GM19025 (cell line): ENCODE measurements at regions not wholly inside any gene's neighbourhood (a gene's known extent, or its start where the extent isn't known, plus 50 kb on each side); places are given as distances from the start of the nearest gene placed in this dataset.

Source experiments
- ATAC-seq: cut with Tn5 transposase; IDR thresholded peaks from one replicate; pipeline ENCODE4 v1.9.1; 2021; ENCODE audit warnings: mild to moderate bottlenecking, low read depth, moderate library complexity; ENCODE audit not compliant: unreplicated experiment

DNA sequence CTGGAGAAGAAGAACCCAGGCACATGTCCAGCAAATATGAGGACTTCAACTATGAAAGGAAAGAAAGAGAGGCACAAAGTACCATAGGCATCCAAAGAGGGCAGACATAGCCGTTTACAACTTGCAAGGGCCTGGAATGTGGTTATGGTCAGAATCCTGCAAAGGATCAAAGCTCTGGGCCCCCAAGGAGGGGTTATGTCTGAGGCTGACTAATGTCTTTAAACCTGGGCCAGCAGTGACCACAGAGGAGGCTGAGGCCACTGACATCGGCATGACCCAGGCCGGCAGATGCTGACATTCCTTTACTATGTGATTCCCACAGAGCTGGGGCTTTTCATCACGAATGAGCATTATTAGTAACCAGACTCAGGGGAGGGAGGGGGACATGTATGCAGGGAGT is 861.1 kb downstream of the DHX35 start:
- no peak for ATAC-seq

- no peak for ATAC-seq
Measured at GRCh38 chr20:39822667-39823066, 860.5 kb downstream of the DHX35 start.

- peak; percentile 49 for ATAC-seq
Measured at GRCh38 chr20:39813190-39813829, 851.2 kb downstream of the DHX35 start.

DNA sequence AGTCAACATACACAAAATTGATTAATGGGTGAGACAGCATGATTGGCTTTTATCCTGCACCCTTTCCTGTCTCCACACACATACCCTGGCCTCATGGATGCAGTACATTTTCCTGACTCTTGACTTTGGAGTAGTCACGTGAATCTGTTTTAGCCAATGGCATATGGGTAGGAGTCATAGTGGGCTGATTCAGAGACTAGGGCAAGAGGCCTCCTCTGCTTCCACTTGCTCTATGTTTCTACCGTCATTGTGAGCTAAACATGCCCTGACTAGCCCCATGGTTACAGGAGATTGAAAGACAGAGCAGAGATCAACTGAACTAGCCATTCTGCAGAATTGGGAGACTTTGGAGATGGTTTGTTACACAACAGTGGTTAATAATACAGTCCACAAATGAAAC is 850.0 kb downstream of the DHX35 start:
- ATAC-seq, result no peak

DNA sequence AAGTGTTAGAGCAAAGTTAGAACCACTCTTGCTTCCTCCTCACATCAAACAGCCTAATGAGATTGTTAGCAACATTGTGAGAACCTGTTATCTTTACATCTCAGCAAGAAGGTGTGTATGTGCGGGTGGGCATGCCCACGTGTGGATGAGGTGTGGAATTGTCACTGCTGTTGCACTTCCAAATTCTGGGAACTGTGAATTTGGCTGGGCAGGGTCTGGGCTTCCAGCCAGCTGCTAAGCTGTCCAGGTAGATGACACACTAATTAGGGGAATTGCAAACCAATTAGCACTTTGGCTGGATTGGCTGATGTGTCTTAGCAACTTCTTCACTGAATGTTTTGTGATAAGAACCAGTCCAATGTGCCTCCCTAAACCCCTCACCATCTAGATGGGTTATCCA is 848.2 kb downstream of the DHX35 start:
- no peak for ATAC-seq

DNA sequence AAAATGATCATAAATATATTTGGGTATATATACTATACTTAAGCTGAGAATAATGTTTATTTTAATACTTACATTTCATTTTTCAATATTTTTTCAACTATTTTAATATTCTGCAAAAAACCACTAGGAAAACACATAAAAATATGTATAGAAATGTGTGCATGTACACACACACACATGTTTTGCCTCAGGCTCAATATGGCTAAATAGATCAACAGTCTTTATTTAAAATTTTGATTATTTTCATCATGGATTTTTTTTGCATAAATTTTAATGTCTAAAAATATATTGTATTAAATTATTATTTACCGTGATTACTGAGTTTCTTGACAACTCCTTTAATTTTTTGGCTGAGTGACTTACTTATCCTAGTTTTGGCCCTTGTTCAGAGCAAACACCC is 846.5 kb downstream of the DHX35 start:
- no peak for ATAC-seq

DNA sequence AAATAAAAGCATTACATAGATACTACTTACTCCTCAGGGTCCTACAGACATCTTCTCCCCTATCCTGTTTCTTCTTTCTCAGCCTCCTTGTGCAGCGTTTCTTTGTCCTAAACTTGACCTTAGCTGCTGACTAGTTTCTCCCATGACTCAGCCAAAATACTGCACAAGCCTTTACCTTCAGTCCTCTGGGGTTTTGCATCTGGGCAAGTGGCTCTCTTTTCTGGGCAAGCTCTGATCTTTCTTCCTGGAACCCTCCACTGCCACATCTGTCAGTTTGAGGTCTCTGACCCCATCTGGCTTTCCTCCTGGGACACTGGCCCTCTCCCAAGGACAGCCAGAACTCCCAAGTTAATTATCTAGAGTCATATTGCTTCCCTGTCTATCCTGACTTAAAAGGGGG is 838.4 kb downstream of the DHX35 start:
- peak; percentile 61 for ATAC-seq

DNA sequence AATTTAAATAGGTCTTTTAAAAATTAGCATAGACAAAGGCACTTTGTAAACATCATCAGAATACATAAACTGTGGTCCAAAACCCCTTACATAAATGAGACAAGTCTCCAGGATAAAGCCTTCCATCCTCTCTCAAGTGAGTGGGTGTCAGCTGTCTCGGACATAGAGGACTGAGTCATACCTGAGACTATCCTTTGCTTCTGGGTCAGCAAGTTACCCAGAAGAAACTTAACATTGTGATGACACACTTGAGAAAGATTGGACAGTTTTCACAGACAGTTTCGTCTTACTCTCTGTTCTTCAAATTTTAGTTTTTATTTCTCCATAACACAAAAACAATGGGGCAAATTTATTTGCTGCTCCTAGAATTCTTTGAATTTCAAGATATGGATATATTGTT is 838.0 kb downstream of the DHX35 start:
- ATAC-seq, result peak; percentile 70

DNA sequence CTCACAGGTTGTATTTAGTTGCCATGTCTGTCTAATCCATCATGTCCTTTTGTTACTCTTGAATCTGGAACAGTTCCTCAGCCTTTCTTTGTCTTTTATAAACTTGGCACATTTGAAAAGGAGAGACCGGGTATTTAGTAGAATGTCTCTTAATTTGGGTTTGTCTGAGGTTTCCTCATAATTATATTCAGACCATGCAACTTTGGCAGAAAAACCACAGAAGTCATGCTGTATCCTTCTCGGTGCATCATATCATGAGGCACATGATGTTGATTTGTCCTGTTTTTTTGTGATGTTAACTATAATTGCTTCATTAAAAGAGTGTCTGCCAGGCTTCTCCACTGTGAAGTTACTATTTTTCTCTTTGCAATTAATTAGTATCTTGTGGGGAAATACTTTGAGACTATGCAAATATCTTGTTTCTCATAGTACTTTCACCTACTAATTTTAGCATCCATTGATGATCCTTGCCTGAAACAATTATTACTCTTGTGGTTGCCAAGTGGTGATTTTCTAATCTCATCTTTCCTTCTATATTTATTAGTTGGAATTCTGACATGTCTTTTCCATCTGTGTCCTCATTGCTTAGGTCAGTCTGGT is 837.3 kb downstream of the DHX35 start:
- ATAC-seq, result no peak

GRCh38 chr20:39795401-39796272 is 833.5 kb downstream of the DHX35 start:
- ATAC-seq, result no peak

GRCh38 chr20:39792334-39792733 is 830.2 kb downstream of the DHX35 start:
- ATAC-seq, result no peak

DNA sequence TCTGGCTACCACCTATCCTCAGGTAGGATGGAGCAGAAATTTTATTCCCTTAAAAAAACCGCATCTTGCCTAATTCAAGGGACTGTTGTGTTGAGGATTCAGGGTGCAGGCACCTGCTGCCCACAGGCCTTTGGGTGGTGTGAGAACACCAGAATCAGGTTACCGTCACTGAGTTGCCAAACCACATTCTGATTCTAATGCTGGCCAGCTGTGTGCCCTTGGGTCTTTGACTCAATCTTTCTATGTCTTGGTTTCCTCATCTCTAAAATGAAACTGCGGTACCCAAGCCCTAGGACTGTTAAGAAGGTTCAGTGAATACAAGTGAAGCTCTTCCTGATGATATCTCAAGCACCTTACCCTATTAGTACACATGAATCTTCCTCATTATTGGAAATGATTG is 827.3 kb downstream of the DHX35 start:
- no peak for ATAC-seq

DNA sequence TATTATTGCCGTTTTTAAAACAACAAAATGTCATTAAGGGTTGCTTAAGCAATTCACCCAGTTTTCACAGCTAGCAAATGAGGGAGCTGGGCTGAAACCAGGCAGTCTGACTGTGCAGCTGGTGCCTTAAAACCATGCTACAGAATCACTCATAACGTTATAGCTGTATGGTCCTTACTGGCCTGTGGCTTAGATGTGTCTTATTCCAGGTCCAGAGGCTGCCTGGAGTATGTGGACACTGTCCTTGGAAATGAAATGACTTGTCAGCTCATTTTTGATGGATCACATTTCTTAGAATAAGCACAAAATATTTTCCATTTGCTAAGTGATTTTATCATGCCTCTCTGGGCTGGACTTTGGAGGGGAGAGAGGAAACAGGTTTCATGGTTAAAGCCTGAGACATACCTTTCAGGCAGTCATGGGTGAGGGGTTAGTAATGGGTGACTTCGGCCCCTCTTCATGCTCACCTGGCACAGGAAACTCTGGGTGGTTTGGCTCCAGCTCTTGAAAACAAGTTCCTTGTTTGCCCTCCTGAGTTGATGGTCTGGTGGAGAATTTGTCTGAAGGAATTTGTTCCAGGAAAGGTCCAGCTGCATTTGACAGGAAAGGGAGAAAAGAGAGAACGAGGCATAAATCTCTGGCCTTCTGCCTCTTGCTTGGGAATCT is 823.2 kb downstream of the DHX35 start:
- ATAC-seq, result no peak

DNA sequence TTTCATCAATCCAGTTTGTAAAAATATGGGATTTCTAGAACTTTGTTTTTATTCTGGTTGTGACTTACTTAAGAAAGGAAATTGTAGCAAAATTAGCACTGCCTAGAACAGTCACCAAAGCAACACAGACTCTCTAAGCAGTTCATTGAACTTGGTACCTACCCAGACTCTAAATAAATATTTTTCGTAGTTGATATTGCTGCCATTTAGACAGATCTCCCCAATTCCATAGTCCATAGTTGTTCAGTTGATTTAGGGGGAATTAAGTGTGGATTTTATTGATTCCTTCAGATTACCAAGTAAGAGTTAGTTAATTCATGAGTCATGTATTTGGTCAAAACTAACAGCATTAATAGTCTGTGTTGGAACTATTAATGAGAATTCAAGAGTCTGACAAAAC is 822.5 kb downstream of the DHX35 start:
- ATAC-seq, result no peak

GRCh38 chr20:39778847-39779604 is 816.9 kb downstream of the DHX35 start:
- no peak for ATAC-seq

DNA sequence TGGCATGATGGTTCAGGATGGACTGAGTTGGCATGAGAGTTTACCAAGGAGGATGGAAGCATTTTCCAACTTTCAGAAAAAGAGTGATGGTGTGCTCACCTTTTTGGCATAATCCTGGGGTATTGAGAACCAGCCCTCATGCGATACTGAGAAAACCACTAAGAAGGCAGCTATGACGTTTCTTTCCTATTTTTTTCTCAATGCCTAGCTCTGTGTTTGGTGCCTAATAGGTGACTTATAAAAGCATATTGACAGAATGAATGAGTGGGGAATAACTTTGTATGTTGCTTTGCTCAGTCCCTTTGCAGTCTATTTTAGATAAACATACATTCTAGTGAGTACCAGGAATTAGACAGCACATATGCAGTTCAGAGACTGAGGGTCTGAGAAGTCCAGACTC is 816.3 kb downstream of the DHX35 start:
- peak; percentile 53 for ATAC-seq

GRCh38 chr20:39777610-39778009 is 815.5 kb downstream of the DHX35 start:
- ATAC-seq, result no peak

DNA sequence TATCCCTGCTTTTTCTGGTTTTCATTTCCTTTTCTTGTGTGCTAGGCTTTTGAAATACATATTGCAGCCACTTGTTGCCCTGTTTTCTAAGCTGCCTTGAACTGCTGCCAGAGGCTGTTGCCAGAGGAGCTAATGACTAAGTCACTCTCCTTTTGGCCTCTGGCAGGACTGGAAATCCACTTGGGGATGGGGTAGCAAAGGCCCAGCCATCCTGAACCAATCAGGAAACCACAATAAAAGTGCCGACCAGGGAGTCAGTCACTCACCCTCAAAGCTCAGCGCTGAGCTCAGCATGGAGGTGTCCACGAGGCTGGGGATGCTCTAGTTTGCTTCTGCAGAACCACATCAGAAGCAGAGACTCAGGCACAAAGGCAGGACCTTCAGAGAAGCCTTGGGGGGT is 813.0 kb downstream of the DHX35 start:
- ATAC-seq, result no peak

GRCh38 chr20:39773380-39774000 is 811.3 kb downstream of the DHX35 start:
- no peak for ATAC-seq

DNA sequence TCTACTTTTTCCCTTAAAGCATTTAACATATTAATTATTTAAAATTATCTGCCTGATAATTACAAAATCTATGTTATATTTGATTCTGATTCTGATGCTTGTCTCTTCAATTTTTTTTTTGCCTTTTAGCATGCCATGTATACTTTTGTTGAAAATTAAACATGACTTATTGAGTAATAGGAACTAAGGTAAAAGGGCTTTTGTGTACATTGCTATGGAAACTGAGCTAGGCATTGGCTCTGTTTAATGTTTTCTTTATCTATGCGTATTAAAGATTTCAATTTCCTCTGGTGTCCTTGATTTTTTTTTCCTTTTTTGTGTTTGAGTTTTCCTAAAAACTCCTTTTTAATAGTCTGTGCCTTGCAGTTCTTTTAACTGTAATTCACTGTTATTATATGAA is 805.2 kb downstream of the DHX35 start:
- no peak for ATAC-seq
